H9 (cell line): ENCODE measurements at regions not wholly inside any gene's neighbourhood (a gene's known extent, or its start where the extent isn't known, plus 50 kb on each side); places are given as distances from the start of the nearest gene placed in this dataset.

Experiments
- DNase-seq: peaks from one replicate; pipeline ENCODE4 v3.0.0-alpha.2; 2017
- H2AFZ ChIP-seq: one replicate; pipeline ENCODE4 v1.6.1; 2013; ENCODE audit warnings: mild to moderate bottlenecking, low read length, control low read depth, moderate library complexity
- H2AK5ac ChIP-seq: 2 replicates; pipeline ENCODE4 v1.6.1; 2013; ENCODE audit warnings: low read length, control low read depth, mixed read lengths; ENCODE audit not compliant: insufficient read length
- H2BK120ac ChIP-seq: one replicate; pipeline ENCODE4 v1.6.1; 2013; ENCODE audit warnings: low read depth, mild to moderate bottlenecking, low read length, control low read depth, inconsistent platforms; ENCODE audit not compliant: poor library complexity, severe bottlenecking
- H2BK12ac ChIP-seq: 2 replicates; pipeline ENCODE4 v1.6.1; 2013; ENCODE audit warnings: low read length, control low read depth, mixed read lengths, low read depth; ENCODE audit not compliant: insufficient read length
- H2BK15ac ChIP-seq: 2 replicates; pipeline ENCODE4 v1.6.1; 2013; ENCODE audit warnings: low read depth, low read length, control low read depth
- H2BK20ac ChIP-seq: one replicate; pipeline ENCODE4 v1.6.1; 2013; ENCODE audit warnings: low read depth, mild to moderate bottlenecking, low read length, control low read depth, inconsistent platforms; ENCODE audit not compliant: poor library complexity, severe bottlenecking
- H2BK5ac ChIP-seq: 2 replicates; pipeline ENCODE4 v1.6.1; 2013; ENCODE audit warnings: low read length, control low read depth, mixed read lengths; ENCODE audit not compliant: insufficient read length
- H3K14ac ChIP-seq: 2 replicates; pipeline ENCODE4 v1.6.1; 2013; ENCODE audit warnings: low read length, control low read depth; ENCODE audit not compliant: insufficient read depth
- H3K18ac ChIP-seq: 2 replicates; pipeline ENCODE4 v1.6.1; 2013; ENCODE audit warnings: low read depth, mild to moderate bottlenecking, mixed read lengths, low read length, control low read depth; ENCODE audit not compliant: insufficient read length
- H3K23ac ChIP-seq: 2 replicates; pipeline ENCODE4 v1.6.1; 2013; ENCODE audit warnings: low read length, control low read depth, mixed read lengths, low read depth; ENCODE audit not compliant: insufficient read length
- H3K23me2 ChIP-seq: 2 replicates; pipeline ENCODE4 v1.6.1; 2013; ENCODE audit warnings: low read depth, mild to moderate bottlenecking, mixed read lengths, low read length, control low read depth; ENCODE audit not compliant: insufficient read length, poor library complexity, severe bottlenecking
- H3K27ac ChIP-seq: 2 replicates; pipeline ENCODE4 v1.5.1; 2013; ENCODE audit warnings: low read length, control low read depth, mixed read lengths, low read depth; ENCODE audit not compliant: insufficient read length
- H3K27me3 ChIP-seq: 2 replicates; pipeline ENCODE4 v1.6.1; 2013; ENCODE audit warnings: low read length, control low read depth, inconsistent platforms; ENCODE audit not compliant: insufficient read depth
- H3K4ac ChIP-seq: 2 replicates; pipeline ENCODE4 v1.6.1; 2013; ENCODE audit warnings: low read depth, mild to moderate bottlenecking, control low read depth, inconsistent platforms, low read length, moderate library complexity
- H3K4me1 ChIP-seq: 2 replicates; pipeline ENCODE4 v1.6.1; 2013; ENCODE audit warnings: low read length, control low read depth, inconsistent platforms; ENCODE audit not compliant: insufficient read depth
- H3K4me2 ChIP-seq: 2 replicates; pipeline ENCODE4 v1.6.1; 2013; ENCODE audit warnings: low read length, control low read depth, mixed read lengths; ENCODE audit not compliant: insufficient read length, insufficient read depth
- H3K56ac ChIP-seq: 2 replicates; pipeline ENCODE4 v1.6.1; 2013; ENCODE audit warnings: low read depth, mild to moderate bottlenecking, mixed read lengths, low read length, control low read depth; ENCODE audit not compliant: insufficient read length
- H3K79me1 ChIP-seq: 2 replicates; pipeline ENCODE4 v1.6.1; 2013; ENCODE audit warnings: low read depth, mild to moderate bottlenecking, moderate library complexity, low read length, control low read depth, inconsistent platforms; ENCODE audit not compliant: insufficient read depth, poor library complexity, severe bottlenecking
- H3K79me2 ChIP-seq: 2 replicates; pipeline ENCODE4 v1.6.1; 2013; ENCODE audit warnings: low read length, control low read depth, inconsistent platforms; ENCODE audit not compliant: insufficient read depth
- H3K9ac ChIP-seq: 2 replicates; pipeline ENCODE4 v1.6.1; 2013; ENCODE audit warnings: low read length, control low read depth, mixed read lengths; ENCODE audit not compliant: insufficient read length; ENCODE audit errors: extremely low read depth
- H3K9me3 ChIP-seq: one replicate; pipeline ENCODE4 v1.6.1; 2013; ENCODE audit warnings: low read depth, low read length, inconsistent platforms; ENCODE audit not compliant: control insufficient read depth
- H3T11ph ChIP-seq: one replicate; pipeline ENCODE4 v1.6.1; 2013; ENCODE audit warnings: mild to moderate bottlenecking, low read length, control low read depth, inconsistent platforms
- H4K20me1 ChIP-seq: one replicate; pipeline ENCODE4 v1.6.1; 2013; ENCODE audit not compliant: control insufficient read depth, insufficient read length, insufficient read depth
- H4K5ac ChIP-seq: 2 replicates; pipeline ENCODE4 v1.6.1; 2013; ENCODE audit warnings: low read depth, mild to moderate bottlenecking, mixed read lengths, low read length, control low read depth; ENCODE audit not compliant: insufficient read length
- H4K8ac ChIP-seq: replicated peaks from 2 replicates; pipeline ENCODE4 v1.6.1; 2013; ENCODE audit warnings: low read length, control low read depth, mixed read lengths, low read depth; ENCODE audit not compliant: insufficient read length
- H4K91ac ChIP-seq: 2 replicates; pipeline ENCODE4 v1.6.1; 2013; ENCODE audit warnings: low read depth, mild to moderate bottlenecking, moderate library complexity, mixed read lengths, low read length, control low read depth; ENCODE audit not compliant: insufficient read length
- H3K27ac Mint-ChIP-seq, 3 experiments: 2 replicates in 2 of 3; 3 replicates in 1 of 3; pipeline ENCODE4 v1.8.0; 2020 to 2021; ENCODE audit warnings: mixed read lengths in 3 of 3, mild to moderate bottlenecking in 1 of 3, moderate library complexity in 1 of 3
- H3K27me3 Mint-ChIP-seq: 2 replicates; pipeline ENCODE4 v1.8.0; 2021; ENCODE audit warnings: low read depth, mild to moderate bottlenecking, moderate library complexity, mixed read lengths
- H3K36me3 Mint-ChIP-seq, 3 experiments: 2 replicates in 2 of 3; 3 replicates in 1 of 3; pipeline ENCODE4 v1.8.0; 2020 to 2021; ENCODE audit warnings: low read depth in 3 of 3, mixed read lengths in 3 of 3; ENCODE audit not compliant: insufficient read depth in 1 of 3
- H3K4me1 Mint-ChIP-seq, 2 experiments: 2 replicates each; pipeline ENCODE4 v1.8.0; 2020; ENCODE audit warnings: mixed read lengths in 2 of 2
- H3K4me3 Mint-ChIP-seq, 2 experiments: 2 replicates in 1 of 2; 3 replicates in 1 of 2; pipeline ENCODE4 v1.8.0; 2020 to 2021; ENCODE audit warnings: mild to moderate bottlenecking in 2 of 2, mixed read lengths in 2 of 2, moderate library complexity in 1 of 2
- H3K9me3 Mint-ChIP-seq, 2 experiments: 2 replicates in 1 of 2; 3 replicates in 1 of 2; pipeline ENCODE4 v1.8.0; 2020; ENCODE audit warnings: mild to moderate bottlenecking in 2 of 2, mixed read lengths in 2 of 2, moderate library complexity in 1 of 2
- WGBS: extraction: QIAGEN DNeasy Blood & Tissue Kit; methylation state at CpG from one replicate; pipeline ENCODE4 v1.1.7; 2013; ENCODE audit warnings: missing lambda C conversion rate, low lambda C conversion rate, mixed read lengths; ENCODE audit not compliant: insufficient read length; ENCODE audit errors: extremely low coverage; 5-methylcytosine and 5-hydroxymethylcytosine counted together
- TF ChIP-seq, protein P1 (sequence below): fragments of 200-600 bp; sonication (generic); conservative IDR thresholded peaks from 3 replicates; pipeline ENCODE4 v1.8.0; 2021; ENCODE audit warnings: antibody characterized with exemption, mild to moderate bottlenecking

DNA sequence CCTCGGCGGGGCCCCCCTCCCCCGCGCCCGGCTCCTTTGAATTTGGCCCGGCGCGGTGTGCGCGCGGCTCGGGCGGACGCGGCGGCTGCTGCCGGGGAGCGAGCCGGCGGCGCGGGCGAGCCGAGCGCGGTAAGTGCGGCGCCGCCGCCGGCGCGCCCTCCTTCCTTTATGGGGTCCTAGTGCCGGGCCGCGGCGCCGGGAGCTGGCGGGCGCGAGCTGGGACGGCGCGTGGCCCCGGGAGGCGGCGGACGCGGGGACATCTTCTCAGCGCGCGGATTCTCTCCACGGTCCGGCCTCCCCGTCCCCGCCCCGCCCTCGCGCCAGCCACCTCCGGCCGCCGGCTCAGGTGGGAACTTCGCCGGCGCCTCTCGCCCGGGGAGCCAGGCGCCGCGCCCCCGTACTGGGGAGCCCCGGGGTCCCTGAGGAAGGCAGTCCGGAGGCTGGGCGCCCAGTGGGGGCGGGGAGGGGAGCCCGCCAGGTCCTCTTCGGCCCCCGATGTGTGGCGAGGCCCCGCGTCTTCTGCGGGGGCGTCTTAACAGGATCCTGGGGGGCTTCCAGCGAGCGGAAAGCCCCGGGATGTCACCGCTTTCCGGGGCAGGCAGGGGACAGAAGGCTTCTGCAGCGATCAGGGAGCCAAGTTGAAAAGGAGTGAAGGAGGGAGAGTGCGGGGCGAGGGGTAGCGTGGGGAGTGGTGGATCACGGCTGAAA lies 98.4 kb upstream of the TENM3 start:
- H3K4me1 ChIP-seq = no peaks in the 10 kb centered on the region
- DNase-seq = peak; percentile 36
- H3K23ac ChIP-seq = no peak overlapping the region
- H2BK120ac ChIP-seq = no peak overlapping the region
- H3K4me2 ChIP-seq = peak overlapping the region; percentile 99
- no peak overlapping the region for H2AK5ac ChIP-seq
- H3K9me3 ChIP-seq = no peaks in the 10 kb centered on the region
- WGBS = no CpG with 5 or more reads among the region's 93 CpGs
- Mint-ChIP-seq H3K4me3 (peak overlapping the region; percentile 98 to 100), H3K9me3 (peaks cover 0 to 2% of the 10 kb centered on the region in 2 experiments; a peak in 3 of 5 replicates), H3K36me3 (peaks cover 0 to 6% (median 3%) of the 10 kb centered on the region in 3 experiments; a peak in 3 of 7 replicates), H3K4me1 (peaks cover 51 to 57% of the 10 kb centered on the region in 2 experiments), H3K27me3 (peaks cover 26% of the 10 kb centered on the region), H3K27ac (peak overlapping the region; percentile 65 to 100 (median 93))
- H3K18ac ChIP-seq = no peak overlapping the region
- H2BK15ac ChIP-seq = no peak overlapping the region
- no peak overlapping the region for H2AFZ ChIP-seq
- no peak overlapping the region for H3T11ph ChIP-seq
- H4K20me1 ChIP-seq = no peaks in the 10 kb centered on the region
- H2BK5ac ChIP-seq = no peak overlapping the region
- no peak overlapping the region for H3K4ac ChIP-seq
- H4K5ac ChIP-seq = no peak overlapping the region
- no peak overlapping the region for H2BK12ac ChIP-seq
- no peak overlapping the region for H3K27ac ChIP-seq
- no peak overlapping the region for H4K8ac ChIP-seq
- no peak overlapping the region for H2BK20ac ChIP-seq
- TF ChIP-seq, protein P1, sequence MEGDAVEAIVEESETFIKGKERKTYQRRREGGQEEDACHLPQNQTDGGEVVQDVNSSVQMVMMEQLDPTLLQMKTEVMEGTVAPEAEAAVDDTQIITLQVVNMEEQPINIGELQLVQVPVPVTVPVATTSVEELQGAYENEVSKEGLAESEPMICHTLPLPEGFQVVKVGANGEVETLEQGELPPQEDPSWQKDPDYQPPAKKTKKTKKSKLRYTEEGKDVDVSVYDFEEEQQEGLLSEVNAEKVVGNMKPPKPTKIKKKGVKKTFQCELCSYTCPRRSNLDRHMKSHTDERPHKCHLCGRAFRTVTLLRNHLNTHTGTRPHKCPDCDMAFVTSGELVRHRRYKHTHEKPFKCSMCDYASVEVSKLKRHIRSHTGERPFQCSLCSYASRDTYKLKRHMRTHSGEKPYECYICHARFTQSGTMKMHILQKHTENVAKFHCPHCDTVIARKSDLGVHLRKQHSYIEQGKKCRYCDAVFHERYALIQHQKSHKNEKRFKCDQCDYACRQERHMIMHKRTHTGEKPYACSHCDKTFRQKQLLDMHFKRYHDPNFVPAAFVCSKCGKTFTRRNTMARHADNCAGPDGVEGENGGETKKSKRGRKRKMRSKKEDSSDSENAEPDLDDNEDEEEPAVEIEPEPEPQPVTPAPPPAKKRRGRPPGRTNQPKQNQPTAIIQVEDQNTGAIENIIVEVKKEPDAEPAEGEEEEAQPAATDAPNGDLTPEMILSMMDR = no peak
- H3K23me2 ChIP-seq = peaks cover 24% of the 10 kb centered on the region
- H3K27me3 ChIP-seq = peaks cover 4% of the 10 kb centered on the region; the same call in 1 of the 2 replicates
- no peak overlapping the region for H3K56ac ChIP-seq
- H3K79me2 ChIP-seq = peaks cover 12% of the 10 kb centered on the region; the same call in 1 of the 2 replicates
- H3K79me1 ChIP-seq = no peaks in the 10 kb centered on the region
- H3K9ac ChIP-seq = peak overlapping the region; percentile 45
- H4K91ac ChIP-seq = no peak overlapping the region
- H3K14ac ChIP-seq = no peak overlapping the region; the same call in 1 of the 2 replicates
